ENCODE measurements at regions not wholly inside any gene's neighbourhood (a gene's known extent, or its start where the extent isn't known, plus 50 kb on each side); places are given as distances from the start of the nearest gene placed in this dataset.

DNA sequence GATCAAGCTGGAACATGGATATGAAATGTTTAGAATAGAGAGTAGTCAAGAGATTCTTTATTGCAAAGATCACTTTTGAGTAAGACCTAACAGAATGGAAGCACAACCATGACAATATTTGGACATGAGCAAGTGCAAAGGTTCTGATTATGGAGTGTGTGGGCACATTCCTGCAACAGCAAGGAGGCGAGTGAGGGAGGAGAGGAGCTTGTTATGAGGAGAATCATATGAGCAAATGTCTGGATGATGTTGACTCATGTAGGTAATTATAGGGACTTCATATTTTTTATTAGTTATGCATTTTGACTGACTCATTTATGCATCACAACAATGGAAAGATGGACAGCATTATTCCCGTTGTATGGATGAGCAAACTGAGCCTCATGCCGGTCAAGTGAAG, 100.8 kb upstream of the SLC35B3 start:
- Histone ChIP-seq H3K36me3 (ENCODE audit: control insufficient read depth in 5 of 5, insufficient read depth in 5 of 5, low read length in 5 of 5) (peaks cover 0 to 13% (median 0%) of the 10 kb centered on the region in 5 donors), H3K4me1 (ENCODE audit: control insufficient read depth in 5 of 5, insufficient read depth in 5 of 5, low read length in 5 of 5) (no peaks in the 10 kb centered on the region), H3K4me3 (ENCODE audit: low read depth in 1 of 5, low read length in 5 of 5) (no peak overlapping the region), H3K9ac (ENCODE audit: low read length in 5 of 5) (no peak overlapping the region), H3K9me3 (ENCODE audit: control insufficient read depth in 5 of 5, low read length in 5 of 5) (peaks cover 2 to 18% (median 11%) of the 10 kb centered on the region in 5 donors), H3K27me3 (ENCODE audit: control insufficient read depth in 5 of 5, insufficient read depth in 4 of 5, low read length in 5 of 5) (no peaks in the 10 kb centered on the region), H3K27ac (ENCODE audit: low read depth, low read length) (no peak overlapping the region)

DNA sequence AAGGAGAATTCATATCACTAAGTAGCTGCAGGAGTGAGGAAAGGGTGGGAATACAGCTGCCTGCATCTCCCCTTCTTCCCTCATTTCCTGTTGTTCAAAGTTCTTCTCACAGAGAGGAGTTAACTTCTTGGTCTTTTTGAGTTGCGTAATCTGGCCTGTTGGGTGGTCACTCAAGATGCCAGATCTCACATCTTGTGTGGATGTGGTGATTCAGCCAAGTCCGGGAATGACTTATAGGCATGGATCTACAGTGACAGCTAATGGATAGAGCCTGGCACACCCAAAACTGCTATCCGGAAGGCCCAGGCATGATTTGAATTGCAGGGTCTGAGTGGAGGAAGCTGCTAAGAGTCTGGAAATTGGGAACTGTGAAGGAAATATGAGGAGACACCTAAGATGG, 100.2 kb upstream of the SLC35B3 start:
- H3K9me3 ChIP-seq (ENCODE audit: control insufficient read depth in 5 of 5, low read length in 5 of 5) = peaks cover 2 to 16% (median 11%) of the 10 kb centered on the region in 5 donors
- H3K27ac ChIP-seq (ENCODE audit: low read depth, low read length) = no peak overlapping the region
- H3K4me3 ChIP-seq (ENCODE audit: low read depth in 1 of 5, low read length in 5 of 5) = no peak overlapping the region
- no peaks in the 10 kb centered on the region for H3K4me1 ChIP-seq (ENCODE audit: control insufficient read depth in 5 of 5, insufficient read depth in 5 of 5, low read length in 5 of 5)
- peaks cover 0 to 13% (median 0%) of the 10 kb centered on the region in 5 donors for H3K36me3 ChIP-seq (ENCODE audit: control insufficient read depth in 5 of 5, insufficient read depth in 5 of 5, low read length in 5 of 5)
- H3K27me3 ChIP-seq (ENCODE audit: control insufficient read depth in 5 of 5, insufficient read depth in 4 of 5, low read length in 5 of 5) = no peaks in the 10 kb centered on the region
- H3K9ac ChIP-seq (ENCODE audit: low read length in 5 of 5) = no peak overlapping the region

DNA sequence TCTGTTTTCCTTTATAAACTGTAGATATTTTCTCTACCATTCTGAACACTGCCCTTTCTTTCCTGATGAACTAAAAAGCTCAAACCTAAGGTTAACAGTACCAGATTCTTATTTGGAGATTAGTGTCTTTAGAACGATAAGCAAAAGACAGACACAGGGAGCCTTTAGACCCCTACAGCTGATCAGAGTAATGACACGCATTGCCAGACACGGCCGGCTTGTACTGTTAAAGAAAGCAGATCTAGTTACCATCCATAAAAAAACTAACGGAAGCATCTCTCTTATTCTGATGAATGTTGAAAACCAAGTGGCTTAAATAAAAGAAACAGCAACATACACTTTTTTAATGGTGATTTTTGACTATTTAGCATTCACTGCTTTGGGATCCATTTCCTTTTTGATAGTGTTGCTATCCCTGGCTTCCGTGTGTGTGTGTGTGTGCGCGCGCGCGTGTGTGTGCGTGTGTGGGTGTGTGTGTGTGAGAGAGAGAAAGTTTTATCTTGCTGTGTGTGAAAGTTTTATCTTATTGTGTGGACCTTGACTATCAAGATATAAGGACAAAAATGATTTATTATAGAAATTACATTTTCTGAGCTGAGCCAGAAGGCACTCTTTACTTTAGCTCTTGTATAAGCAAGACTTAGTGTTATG, 95.6 kb upstream of the SLC35B3 start:
- H3K9me3 ChIP-seq (ENCODE audit: control insufficient read depth in 5 of 5, low read length in 5 of 5) = peaks cover 0 to 10% (median 6%) of the 10 kb centered on the region in 5 donors
- H3K36me3 ChIP-seq (ENCODE audit: control insufficient read depth in 5 of 5, insufficient read depth in 5 of 5, low read length in 5 of 5) = peaks cover 0 to 13% (median 0%) of the 10 kb centered on the region in 5 donors
- H3K27me3 ChIP-seq (ENCODE audit: control insufficient read depth in 5 of 5, insufficient read depth in 4 of 5, low read length in 5 of 5) = no peaks in the 10 kb centered on the region
- no peak overlapping the region for H3K4me3 ChIP-seq (ENCODE audit: low read depth in 1 of 5, low read length in 5 of 5)
- no peak overlapping the region for H3K27ac ChIP-seq (ENCODE audit: low read depth, low read length)
- no peaks in the 10 kb centered on the region for H3K4me1 ChIP-seq (ENCODE audit: control insufficient read depth in 5 of 5, insufficient read depth in 5 of 5, low read length in 5 of 5)
- no peak overlapping the region for H3K9ac ChIP-seq (ENCODE audit: low read length in 5 of 5)

DNA sequence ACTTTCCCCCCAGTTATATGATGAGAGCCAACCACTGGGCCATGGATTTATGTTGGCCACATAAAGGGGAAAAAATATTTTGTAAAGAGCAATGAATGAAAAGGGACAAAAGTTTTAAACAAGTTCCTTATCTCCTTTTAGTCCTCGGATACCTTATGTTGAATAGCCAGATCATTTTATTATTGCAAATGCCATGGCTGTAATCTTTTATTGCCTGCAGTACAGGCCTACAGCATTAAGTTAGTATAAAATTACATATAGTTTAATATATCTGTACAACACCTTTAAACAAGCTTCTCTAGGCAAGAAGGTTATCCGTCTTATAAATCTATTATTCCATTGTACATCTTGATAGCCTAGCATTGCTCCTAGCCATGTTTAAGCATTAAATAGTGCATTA, 93.9 kb upstream of the SLC35B3 start:
- Histone ChIP-seq H3K36me3 (ENCODE audit: control insufficient read depth in 5 of 5, insufficient read depth in 5 of 5, low read length in 5 of 5) (peaks cover 0 to 7% (median 0%) of the 10 kb centered on the region in 5 donors), H3K4me3 (ENCODE audit: low read depth in 1 of 5, low read length in 5 of 5) (no peak overlapping the region), H3K9ac (ENCODE audit: low read length in 5 of 5) (no peak overlapping the region), H3K9me3 (ENCODE audit: control insufficient read depth in 5 of 5, low read length in 5 of 5) (peaks cover 0 to 10% (median 6%) of the 10 kb centered on the region in 5 donors), H3K4me1 (ENCODE audit: control insufficient read depth in 5 of 5, insufficient read depth in 5 of 5, low read length in 5 of 5) (no peaks in the 10 kb centered on the region), H3K27ac (ENCODE audit: low read depth, low read length) (no peak overlapping the region), H3K27me3 (ENCODE audit: control insufficient read depth in 5 of 5, insufficient read depth in 4 of 5, low read length in 5 of 5) (no peaks in the 10 kb centered on the region)

DNA sequence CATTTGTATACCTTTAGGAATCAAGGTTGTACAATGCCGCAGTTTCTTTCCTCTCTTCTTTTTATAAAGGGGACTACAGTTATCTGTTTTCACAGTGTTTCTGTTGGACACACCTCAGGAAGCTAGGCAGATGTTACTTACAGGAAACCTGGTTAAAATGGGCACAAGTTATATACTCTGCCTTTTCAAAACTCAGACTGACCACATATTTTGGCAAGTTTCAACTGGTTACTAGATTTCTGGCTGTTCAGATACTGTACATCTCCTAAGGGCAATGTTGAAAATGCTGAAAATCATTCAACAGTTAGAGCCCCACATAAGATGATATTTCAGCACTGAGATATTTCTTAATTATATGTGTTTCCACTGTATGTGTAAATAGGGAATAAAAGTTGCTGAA, 92.5 kb upstream of the SLC35B3 start:
- H3K27me3 ChIP-seq (ENCODE audit: control insufficient read depth in 5 of 5, insufficient read depth in 4 of 5, low read length in 5 of 5) = no peaks in the 10 kb centered on the region

DNA sequence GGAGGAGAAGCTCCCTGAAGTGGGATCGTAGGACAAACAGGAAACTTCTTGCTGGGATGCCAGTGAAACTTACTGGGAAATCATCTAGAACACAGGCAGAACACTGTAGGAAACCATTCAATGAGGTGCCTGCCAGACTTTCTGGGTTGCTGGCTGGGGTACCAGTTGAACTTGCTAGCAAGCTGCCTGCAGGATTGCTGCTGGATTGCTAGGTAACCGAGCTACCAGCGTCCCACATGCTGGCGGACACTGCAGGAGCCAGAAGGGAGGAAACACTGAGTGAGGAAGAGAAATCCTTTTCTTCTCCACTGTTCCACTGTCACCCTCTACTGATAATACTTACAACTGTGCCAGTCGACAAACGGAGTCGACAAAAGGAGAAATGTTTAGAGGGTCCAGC, 91.3 kb upstream of the SLC35B3 start:
- Histone ChIP-seq H3K4me1 (ENCODE audit: control insufficient read depth in 5 of 5, insufficient read depth in 5 of 5, low read length in 5 of 5) (no peaks in the 10 kb centered on the region), H3K4me3 (ENCODE audit: low read depth in 1 of 5, low read length in 5 of 5) (no peak overlapping the region), H3K9me3 (ENCODE audit: control insufficient read depth in 5 of 5, low read length in 5 of 5) (no peaks in the 10 kb centered on the region), H3K27me3 (ENCODE audit: control insufficient read depth in 5 of 5, insufficient read depth in 4 of 5, low read length in 5 of 5) (no peaks in the 10 kb centered on the region), H3K27ac (ENCODE audit: low read depth, low read length) (no peak overlapping the region), H3K9ac (ENCODE audit: low read length in 5 of 5) (no peak overlapping the region), H3K36me3 (ENCODE audit: control insufficient read depth in 5 of 5, insufficient read depth in 5 of 5, low read length in 5 of 5) (no peaks in the 10 kb centered on the region)

More for the DNA sequence above, 92.5 kb upstream of the SLC35B3 start:
- Histone ChIP-seq H3K36me3 (ENCODE audit: control insufficient read depth in 5 of 5, insufficient read depth in 5 of 5, low read length in 5 of 5) (peaks cover 0 to 6% (median 0%) of the 10 kb centered on the region in 5 donors), H3K4me3 (ENCODE audit: low read depth in 1 of 5, low read length in 5 of 5) (no peak overlapping the region), H3K9me3 (ENCODE audit: control insufficient read depth in 5 of 5, low read length in 5 of 5) (peaks cover 0 to 9% (median 4%) of the 10 kb centered on the region in 5 donors), H3K9ac (ENCODE audit: low read length in 5 of 5) (no peak overlapping the region), H3K27ac (ENCODE audit: low read depth, low read length) (no peak overlapping the region), H3K4me1 (ENCODE audit: control insufficient read depth in 5 of 5, insufficient read depth in 5 of 5, low read length in 5 of 5) (no peaks in the 10 kb centered on the region)

DNA sequence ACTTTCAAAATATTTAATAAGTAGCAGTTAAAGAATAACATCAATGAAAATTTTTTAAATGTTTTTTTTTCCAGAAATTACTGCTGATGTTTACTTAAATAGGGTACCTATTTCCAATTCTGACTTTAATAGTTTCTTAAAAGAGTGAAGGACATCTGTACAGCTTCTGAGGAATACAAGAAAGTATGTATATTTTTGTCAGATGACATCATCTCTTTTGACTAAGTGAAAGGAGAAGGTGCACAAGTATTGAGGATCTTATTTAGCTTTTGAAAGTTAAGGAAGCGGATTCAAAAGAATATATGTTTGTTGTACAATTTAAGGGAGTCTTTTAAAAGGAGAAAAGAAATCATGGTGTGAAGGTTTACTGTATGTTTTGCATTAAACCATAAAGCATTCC, 90.0 kb upstream of the SLC35B3 start:
- no peak overlapping the region for H3K4me3 ChIP-seq (ENCODE audit: low read depth in 1 of 5, low read length in 5 of 5)
- H3K4me1 ChIP-seq (ENCODE audit: control insufficient read depth in 5 of 5, insufficient read depth in 5 of 5, low read length in 5 of 5) = no peaks in the 10 kb centered on the region
- H3K9me3 ChIP-seq (ENCODE audit: control insufficient read depth in 5 of 5, low read length in 5 of 5) = no peaks in the 10 kb centered on the region
- H3K27me3 ChIP-seq (ENCODE audit: control insufficient read depth in 5 of 5, insufficient read depth in 4 of 5, low read length in 5 of 5) = no peaks in the 10 kb centered on the region
- no peak overlapping the region for H3K27ac ChIP-seq (ENCODE audit: low read depth, low read length)
- H3K9ac ChIP-seq (ENCODE audit: low read length in 5 of 5) = no peak overlapping the region
- H3K36me3 ChIP-seq (ENCODE audit: control insufficient read depth in 5 of 5, insufficient read depth in 5 of 5, low read length in 5 of 5) = no peaks in the 10 kb centered on the region

DNA sequence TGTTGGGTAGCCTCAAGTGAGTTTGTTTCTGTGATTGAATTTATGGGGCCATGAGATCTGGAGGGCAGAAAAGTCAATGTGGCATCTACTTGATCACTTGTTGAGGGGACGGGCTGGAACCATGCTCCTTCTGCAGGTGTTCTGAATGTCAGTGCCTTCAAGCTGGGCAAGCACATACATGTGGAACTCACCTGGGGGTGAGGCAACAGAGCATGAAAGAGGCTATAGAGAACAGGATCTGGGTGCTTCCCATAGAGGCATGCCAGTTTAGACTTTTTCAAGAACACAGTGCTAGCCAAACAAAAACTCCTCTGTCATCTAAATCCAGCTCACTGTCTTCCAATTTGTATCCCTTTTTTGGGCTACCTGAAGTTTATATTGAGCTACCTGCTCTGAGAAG, 77.8 kb upstream of the SLC35B3 start:
- Histone ChIP-seq H3K27me3 (ENCODE audit: control insufficient read depth in 5 of 5, insufficient read depth in 4 of 5, low read length in 5 of 5) (no peaks in the 10 kb centered on the region), H3K4me1 (ENCODE audit: control insufficient read depth in 5 of 5, insufficient read depth in 5 of 5, low read length in 5 of 5) (no peaks in the 10 kb centered on the region), H3K4me3 (ENCODE audit: low read depth in 1 of 5, low read length in 5 of 5) (no peak overlapping the region), H3K27ac (ENCODE audit: low read depth, low read length) (no peak overlapping the region), H3K9me3 (ENCODE audit: control insufficient read depth in 5 of 5, low read length in 5 of 5) (no peaks in the 10 kb centered on the region), H3K9ac (ENCODE audit: low read length in 5 of 5) (no peak overlapping the region), H3K36me3 (ENCODE audit: control insufficient read depth in 5 of 5, insufficient read depth in 5 of 5, low read length in 5 of 5) (no peaks in the 10 kb centered on the region)

DNA sequence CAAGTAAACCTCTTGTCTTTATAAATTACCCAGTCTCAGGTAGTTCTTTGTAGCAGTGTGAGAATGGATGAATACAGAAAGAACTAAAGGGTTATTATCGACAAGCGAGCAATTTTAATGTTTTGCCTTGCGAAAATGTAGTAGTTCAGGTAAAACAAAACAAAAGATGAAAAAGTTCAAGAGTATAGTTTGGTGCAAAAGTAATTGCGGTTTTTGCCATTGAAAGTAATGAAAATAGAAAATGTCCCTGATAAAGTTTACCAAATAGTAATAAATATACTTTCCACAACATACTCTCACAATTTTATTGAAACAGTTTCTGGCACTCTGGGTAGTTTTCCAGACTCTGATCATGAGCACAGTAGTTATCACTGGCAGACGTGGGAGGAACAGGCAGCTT, 71.9 kb upstream of the SLC35B3 start:
- Histone ChIP-seq H3K9ac (ENCODE audit: low read length in 5 of 5) (no peak overlapping the region), H3K4me3 (ENCODE audit: low read depth in 1 of 5, low read length in 5 of 5) (no peak overlapping the region), H3K27ac (ENCODE audit: low read depth, low read length) (no peak overlapping the region), H3K4me1 (ENCODE audit: control insufficient read depth in 5 of 5, insufficient read depth in 5 of 5, low read length in 5 of 5) (no peaks in the 10 kb centered on the region), H3K36me3 (ENCODE audit: control insufficient read depth in 5 of 5, insufficient read depth in 5 of 5, low read length in 5 of 5) (no peaks in the 10 kb centered on the region), H3K27me3 (ENCODE audit: control insufficient read depth in 5 of 5, insufficient read depth in 4 of 5, low read length in 5 of 5) (no peaks in the 10 kb centered on the region), H3K9me3 (ENCODE audit: control insufficient read depth in 5 of 5, low read length in 5 of 5) (no peaks in the 10 kb centered on the region)

DNA sequence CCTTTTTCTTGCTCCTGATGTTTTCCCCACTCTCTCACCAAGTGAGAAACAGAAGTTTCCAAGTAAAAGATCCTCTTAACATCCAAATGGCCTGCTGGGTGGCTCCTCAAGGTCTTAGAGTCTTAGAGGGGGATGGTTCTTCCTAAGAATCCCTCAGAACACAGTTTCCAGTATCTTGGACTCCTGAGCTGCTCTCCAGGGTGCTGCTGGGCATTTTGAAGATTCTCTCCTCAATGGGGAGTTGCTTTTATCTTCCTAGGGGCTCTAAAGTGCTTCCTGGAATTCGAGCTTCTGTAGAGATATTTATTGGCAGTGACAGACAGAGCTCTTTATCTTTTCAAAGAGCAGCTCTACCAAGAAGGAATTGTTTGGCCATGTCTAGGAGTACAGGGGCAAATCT, 70.8 kb upstream of the SLC35B3 start:
- Histone ChIP-seq H3K27me3 (ENCODE audit: control insufficient read depth in 5 of 5, insufficient read depth in 4 of 5, low read length in 5 of 5) (no peaks in the 10 kb centered on the region), H3K9me3 (ENCODE audit: control insufficient read depth in 5 of 5, low read length in 5 of 5) (peaks cover 0 to 2% (median 0%) of the 10 kb centered on the region in 5 donors), H3K36me3 (ENCODE audit: control insufficient read depth in 5 of 5, insufficient read depth in 5 of 5, low read length in 5 of 5) (no peaks in the 10 kb centered on the region), H3K9ac (ENCODE audit: low read length in 5 of 5) (no peak overlapping the region), H3K27ac (ENCODE audit: low read depth, low read length) (no peak overlapping the region), H3K4me3 (ENCODE audit: low read depth in 1 of 5, low read length in 5 of 5) (no peak overlapping the region), H3K4me1 (ENCODE audit: control insufficient read depth in 5 of 5, insufficient read depth in 5 of 5, low read length in 5 of 5) (no peaks in the 10 kb centered on the region)

Measured in subcutaneous abdominal adipose tissue (tissue), 5 donors.